ENCODE measurements at regions not wholly inside any gene's neighbourhood (a gene's known extent, or its start where the extent isn't known, plus 50 kb on each side); places are given as distances from the start of the nearest gene placed in this dataset.

GRCh38 chr5:82584631-82585030 is 306.5 kb upstream of the RPS23 start:
- TF ChIP-seq POLR2A (IDR thresholded peaks at IDR 0.05; ENCODE audit: low read length) (no peak), RARB (CRISPR knock-in tag; IDR thresholded peaks at IDR 0.05) (no peak), CTCF (IDR thresholded peaks at IDR 0.05) (no peak), BHLHE40 (IDR thresholded peaks at IDR 0.05; ENCODE audit: low read depth, low read length) (no peak), CBX2 (IDR thresholded peaks at IDR 0.05; ENCODE audit: borderline replicate concordance, low read depth) (no peak), POLR2AphosphoS2 (conservative IDR thresholded peaks at IDR 0.05; ENCODE audit: low read length) (no peak)
